ENCODE measurements at regions not wholly inside any gene's neighbourhood (a gene's known extent, or its start where the extent isn't known, plus 50 kb on each side); places are given as distances from the start of the nearest gene placed in this dataset.

DNA sequence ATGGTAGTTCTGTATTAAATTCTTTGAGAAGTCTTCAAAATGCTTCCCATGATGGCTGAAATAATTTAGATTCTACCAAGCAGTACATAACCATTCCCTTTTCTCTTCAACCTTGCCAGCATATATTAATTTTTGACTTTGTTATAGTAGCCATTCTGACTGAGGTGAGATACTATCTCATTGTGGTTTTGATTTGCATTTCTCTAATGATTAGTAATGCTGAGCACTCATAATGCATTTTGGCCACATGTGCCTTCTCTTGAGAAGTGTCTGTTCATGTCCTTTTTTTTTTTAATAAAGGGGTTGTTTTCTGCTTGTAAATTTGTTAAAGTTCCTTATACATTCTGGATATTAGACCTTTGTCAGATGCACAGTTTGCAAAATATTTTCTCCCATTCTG lies 173.9 kb downstream of the CALCRL start:
- no peak for DNase-seq (ENCODE audit: low read depth, low spot score)

DNA sequence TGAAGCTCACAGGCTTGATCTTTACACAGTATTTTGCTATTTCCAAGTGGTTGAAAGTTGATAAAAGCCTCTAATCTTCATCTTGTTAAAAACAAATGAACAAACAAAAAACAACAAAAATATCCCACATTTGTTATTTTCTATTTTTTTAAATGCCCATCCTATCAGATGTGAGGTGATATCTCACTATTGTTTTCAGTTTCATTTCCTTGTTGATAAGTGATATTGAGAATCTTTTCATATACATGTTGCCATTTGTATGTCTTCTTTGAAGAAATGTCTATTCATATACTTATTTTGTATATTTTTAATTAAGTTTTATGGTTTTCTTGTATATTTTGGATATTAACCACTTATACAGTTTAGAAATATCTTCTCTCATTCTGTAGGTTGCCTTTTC lies 175.8 kb downstream of the CALCRL start:
- no peak for DNase-seq (ENCODE audit: low read depth, low spot score)

DNA sequence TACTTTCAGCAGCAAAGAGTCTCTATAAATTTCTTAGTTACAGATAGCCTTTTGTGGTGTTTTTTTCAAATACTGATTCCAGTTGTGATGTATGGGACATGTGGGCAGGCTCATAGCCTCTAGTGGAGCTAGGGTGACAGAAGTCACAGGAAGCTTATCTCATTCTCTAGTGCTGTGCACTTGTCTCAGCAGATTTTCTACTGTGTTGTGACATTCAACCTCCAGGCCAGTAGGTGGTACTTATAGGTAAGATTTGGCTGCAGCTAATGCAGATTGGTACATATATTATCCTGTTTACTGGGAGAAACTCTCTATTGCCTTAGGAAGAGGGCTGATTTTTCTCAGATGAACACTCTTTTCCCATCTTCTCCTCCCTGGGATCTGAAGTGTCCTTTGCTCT lies 176.2 kb downstream of the CALCRL start:
- DNase-seq (ENCODE audit: low read depth, low spot score), result no peak

DNA sequence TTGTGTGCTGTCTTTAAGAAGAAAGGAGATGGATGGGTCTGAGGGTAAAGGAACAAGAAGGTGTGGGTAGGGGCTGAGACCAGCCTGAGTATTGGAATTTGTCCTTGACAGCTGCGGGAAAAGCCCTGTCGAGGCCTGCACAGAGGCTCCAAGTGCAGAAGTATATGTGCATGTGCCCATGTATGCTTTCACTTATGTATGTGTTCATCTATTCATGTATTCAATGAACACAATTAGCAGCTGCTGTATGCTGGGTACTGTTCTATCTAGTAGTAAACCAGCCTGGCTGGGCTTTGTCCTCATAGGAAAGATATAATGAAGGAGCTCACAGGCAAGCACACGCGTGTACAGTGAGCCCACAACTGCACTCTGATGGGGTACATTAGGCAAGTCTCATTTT lies 181.4 kb downstream of the CALCRL start:
- no peak for DNase-seq (ENCODE audit: low read depth, low spot score)

DNA sequence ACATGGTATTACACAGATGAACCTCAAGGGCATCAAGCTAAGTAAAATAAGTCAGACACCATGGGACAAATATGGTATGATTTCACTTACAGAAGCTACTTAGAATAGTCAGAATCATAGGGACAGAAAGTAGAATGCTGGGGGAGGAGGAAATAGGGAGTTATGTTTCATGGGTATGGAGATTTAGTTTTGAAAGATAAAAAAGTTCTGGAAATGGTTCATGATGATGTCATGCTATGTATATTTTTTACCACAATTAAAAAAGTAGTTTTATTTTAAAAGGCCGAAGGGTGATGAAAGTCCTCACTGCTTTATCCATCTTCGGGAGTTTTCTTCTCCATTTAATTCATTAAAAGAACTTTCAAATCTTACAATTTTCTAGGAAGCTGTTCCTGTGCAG lies 181.9 kb downstream of the CALCRL start:
- DNase-seq (ENCODE audit: low read depth, low spot score), result no peak

DNA sequence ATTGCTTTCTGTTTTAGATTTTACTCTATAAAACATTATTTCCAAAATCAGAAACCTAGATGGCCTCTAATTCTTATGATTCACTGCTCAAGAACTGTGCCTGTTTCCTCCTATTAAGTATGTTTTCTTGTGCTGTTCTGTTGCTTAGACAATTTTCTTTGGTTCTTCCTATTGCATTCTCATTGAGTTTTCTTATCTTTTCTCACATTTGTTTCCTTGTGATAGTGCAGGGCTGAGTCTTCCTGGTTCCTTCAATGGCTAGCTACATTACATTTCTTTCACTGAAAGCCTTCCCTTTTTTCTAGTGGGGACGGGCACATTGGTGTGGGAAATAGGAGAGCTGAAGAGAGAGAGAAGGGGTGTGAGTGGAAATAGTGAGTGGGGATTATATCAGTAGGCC lies 183.4 kb downstream of the CALCRL start:
- DNase-seq (ENCODE audit: low read depth, low spot score), result no peak

DNA sequence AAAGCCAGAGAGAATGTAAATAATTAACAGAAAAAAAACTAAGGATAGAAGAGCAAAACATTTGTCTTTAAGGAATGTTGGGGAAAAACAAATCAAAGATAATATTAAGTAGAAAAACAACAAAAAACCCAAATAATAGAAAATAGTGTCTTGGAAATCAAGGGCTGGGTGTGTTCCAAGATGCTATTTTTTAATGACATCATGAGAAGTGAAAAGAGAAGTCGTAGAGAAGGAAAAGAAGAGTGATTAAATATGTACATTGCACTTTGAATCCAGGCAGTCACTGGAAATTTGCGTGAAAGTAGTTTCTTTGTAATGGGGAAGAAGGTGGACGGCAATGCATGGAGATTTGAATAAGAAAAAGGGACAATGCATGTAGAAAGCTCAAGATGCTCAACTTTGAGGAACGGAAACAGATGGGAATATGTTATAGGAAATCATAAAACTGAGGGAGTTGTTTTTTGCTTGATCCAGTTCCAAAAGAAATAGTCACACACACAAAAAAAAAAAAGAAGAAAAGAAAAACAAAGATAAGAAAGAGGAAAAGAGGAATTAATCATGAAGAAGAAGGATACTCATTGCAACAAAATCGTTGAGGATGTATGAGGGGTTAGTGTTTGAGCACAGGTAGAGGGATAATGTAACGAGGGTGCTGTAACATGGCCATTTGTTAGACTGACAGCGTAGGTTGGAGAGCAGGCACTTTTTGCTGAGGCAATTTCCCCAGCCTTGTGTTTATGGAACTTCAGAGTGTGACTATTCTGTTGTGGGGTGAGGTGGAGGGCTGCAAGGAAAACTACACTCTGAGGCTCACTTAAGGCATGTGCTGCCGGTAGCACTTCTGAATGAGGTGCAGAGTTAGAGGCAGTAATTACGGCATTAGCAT lies 184.1 kb downstream of the CALCRL start:
- DNase-seq (ENCODE audit: low read depth, low spot score), result no peak

DNA sequence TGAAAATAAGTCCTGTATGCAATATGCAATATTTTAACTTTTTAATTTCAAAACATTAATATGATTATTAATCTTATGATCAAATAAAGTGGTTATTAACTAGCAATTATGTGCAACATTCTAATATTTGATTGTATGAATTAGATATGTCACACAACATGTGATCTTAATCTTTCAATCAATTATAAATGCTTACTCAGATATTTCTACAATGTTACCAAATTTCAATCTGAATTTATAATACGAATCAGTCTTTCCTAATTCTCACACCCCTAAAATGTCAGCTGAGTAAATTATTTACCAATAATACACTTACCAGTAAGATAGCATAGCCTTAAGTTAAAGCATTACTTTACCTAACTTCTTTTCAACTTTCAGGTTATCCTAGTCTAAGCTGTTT lies 186.3 kb downstream of the CALCRL start:
- DNase-seq (ENCODE audit: low read depth, low spot score), result no peak

DNA sequence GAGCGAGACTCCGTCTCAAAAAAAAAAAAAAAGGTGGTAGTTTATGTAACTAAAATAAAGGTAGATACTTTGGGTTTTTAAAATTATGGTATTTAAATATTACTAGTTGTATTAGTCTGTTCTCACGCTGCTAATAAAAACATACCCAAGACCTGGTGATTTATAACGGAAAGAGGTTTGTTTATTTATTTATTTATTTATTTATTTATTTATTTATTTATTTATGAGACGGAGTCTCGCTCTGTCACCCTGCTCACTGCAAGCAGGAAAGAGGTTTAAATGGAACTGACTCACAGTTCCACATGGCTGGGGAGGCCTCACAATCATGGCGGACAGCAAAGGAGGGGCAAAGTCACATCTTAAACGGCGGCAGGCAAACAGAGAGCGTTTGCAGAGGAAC lies 196.0 kb downstream of the CALCRL start:
- DNase-seq (ENCODE audit: low read depth, low spot score), result no peak

DNA sequence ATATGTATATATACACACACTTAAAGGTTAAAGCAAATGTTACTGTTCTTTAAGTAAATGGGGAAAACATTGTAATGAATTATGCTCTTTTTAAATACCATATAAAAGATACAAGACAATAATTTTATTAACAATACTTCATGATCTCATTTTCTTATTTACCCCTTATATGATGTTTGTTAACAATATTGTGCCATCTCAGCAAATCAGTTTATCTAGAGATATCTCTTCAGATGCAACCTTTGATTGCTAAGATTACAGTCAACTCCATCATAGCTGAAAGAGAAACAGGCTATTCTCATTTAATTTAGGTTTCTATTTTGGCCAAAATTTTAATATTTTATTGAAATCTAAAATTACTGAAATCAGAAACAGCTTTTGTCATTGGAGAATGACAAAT lies 197.9 kb downstream of the CALCRL start:
- DNase-seq (ENCODE audit: low read depth, low spot score), result no peak

DNA sequence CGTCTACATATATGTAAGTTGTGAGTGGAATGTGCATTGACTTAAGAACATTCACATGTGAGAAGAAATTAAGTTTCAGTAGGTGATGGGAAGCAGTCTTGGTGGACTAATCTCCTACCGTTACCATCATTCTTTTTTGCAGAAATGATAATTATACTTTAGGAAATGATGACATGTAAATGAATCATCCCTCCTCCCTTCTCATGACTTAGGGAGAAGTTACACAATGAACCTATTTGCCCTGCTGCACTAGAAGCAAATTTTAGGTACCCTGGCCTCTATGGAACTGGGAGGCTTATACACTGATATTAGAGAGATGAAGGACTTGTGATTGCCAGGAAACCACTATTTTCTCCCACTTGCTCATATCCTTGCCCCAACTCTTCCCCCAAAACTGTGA lies 214.2 kb downstream of the CALCRL start:
- no peak for DNase-seq (ENCODE audit: low read depth, low spot score)

DNA sequence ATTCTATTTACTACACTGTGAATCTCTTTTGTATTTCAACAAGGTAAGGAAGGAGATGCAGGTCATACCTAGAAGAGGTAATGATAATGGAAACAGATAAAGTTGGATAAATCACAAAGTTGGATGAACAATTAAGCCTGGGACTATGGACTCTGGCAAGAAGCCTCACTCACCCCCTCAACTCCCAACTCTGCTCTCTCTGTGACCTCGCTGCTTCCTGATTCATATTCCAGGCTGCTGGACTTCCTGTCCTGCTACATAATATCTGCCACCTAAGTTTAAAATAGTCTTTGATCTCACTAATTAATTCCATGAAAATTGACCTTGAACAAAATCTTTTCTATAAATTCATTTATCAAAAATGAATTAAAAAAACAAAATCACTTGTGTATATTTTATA lies 215.3 kb downstream of the CALCRL start:
- no peak for DNase-seq (ENCODE audit: low read depth, low spot score)

DNA sequence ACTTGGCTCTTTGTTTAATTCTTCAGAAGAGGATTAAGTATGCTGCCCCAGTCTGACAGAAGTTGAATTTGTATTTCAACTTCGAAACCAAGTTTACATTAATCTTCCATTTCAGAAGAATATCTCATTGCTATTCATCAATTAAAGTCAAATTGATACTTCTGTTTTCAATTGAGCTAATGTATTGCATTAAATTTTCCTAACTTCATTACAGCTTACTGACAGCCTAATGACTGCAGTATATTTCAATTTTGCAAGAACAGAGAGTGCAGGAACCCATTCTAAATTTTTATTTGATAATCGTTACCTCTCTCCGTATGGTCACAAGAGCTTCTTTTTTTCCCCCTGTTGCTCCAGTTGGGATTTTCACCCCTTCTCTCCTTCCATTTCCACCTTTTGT lies 218.0 kb downstream of the CALCRL start:
- DNase-seq (ENCODE audit: low read depth, low spot score), result no peak

DNA sequence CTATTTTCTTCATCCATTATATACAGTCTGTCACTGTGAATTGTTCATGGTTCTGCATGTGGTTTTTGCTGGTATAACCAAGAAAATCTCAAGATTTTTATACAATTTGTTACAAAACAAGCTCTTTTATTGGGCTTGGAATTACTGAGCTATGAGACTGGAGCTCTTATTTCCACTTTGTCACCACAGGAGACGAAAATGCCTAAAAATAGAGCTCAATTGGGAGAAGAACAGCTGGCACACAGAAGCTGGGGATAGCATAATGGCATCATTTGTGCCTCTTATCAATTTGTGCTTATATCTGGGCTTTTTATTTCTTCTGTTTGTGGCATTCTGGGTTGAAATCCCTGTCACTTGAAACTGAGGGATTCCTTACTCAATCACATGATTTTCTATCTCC lies 219.1 kb downstream of the CALCRL start:
- no peak for DNase-seq (ENCODE audit: low read depth, low spot score)

DNA sequence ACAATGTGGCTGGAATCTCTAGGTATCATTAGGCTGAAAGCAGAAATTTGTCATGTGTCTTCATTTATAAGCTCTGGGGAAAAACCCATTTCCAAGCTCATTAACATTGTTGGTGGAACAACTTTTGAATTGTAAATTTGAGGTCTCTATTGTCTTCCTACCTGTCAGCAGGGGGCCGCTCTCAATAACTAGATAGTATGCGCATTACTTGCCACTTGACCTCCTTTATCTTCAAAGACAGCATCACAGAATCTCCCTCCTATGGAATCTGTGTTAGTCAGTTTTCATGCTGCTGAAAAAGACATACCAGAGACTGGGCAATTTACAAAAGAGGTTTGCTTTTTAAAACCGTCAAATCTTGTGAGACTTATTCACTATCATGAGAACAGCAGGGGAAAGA lies 223.1 kb downstream of the CALCRL start:
- DNase-seq (ENCODE audit: low read depth, low spot score), result no peak

DNA sequence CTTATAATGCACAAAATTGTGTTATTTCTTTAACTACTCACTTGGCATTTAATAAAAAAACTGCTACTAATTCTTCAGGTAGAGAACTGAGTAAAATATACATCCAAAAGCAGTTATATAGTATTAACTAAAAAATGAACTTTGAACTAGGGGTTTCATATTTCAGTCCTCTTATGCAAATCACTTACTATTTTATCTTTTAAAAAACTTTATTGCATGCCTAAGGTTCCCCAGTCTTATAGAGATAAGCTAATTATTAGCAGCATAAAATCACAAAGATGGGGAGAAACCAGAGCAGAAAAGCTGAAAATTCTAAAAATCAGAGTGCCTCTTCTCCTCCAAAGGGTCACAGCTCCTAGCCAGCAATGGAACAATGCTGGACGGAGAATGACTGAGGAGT lies 228.0 kb downstream of the CALCRL start:
- DNase-seq (ENCODE audit: low read depth, low spot score), result no peak

DNA sequence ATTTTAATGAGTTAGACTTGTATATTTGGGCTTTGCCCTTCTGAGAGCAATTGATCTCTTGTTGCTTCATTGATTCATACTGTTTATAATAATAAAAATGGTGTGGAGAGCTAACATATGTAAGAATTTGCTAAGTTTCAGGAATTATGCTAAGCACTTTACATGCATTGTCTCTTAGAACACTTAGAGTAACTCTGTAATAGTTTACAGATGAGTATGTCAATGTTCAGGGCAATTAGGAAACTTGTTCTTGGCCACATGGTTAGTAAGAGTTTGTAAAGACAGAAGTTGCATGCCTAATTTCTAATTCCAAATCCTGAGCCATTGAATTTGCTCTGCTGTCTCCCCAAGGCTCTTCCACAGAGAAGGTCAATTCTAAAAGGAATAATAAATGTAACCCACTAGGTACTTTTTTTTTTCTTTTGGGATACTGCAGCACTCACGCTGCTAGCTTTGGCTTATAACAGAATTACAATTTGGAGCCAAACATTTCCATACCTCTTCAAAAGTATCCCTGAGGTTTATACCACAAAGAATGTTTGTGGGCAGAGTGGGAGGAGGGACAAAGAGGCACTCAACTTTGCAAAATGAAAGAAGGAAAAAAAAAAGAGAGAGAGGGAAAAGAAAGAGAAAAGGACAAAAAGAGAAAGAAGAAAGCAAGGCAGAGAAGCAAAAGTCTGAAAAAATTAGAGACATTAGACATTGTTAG lies 232.4 kb downstream of the CALCRL start:
- no peak for DNase-seq (ENCODE audit: low read depth, low spot score)

DNA sequence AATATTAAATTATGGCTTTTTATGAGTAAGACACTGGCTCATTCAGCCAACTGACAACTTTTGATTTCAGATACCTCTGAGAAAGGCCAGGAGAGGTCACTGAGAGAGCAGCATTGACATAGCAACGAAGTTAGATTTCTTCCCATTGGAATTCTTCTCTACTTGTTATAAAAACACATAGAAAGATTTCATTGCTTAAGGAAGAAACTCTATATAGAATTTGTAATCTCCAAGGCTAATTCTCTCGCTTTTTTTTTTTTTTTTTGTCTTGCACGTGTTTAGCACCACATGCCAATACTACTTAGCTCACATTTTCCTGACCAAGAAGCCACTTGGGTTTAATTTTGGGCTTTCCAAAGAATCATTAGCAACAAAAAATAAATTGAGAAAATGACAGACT lies 233.7 kb downstream of the CALCRL start:
- DNase-seq (ENCODE audit: low read depth, low spot score), result no peak

DNA sequence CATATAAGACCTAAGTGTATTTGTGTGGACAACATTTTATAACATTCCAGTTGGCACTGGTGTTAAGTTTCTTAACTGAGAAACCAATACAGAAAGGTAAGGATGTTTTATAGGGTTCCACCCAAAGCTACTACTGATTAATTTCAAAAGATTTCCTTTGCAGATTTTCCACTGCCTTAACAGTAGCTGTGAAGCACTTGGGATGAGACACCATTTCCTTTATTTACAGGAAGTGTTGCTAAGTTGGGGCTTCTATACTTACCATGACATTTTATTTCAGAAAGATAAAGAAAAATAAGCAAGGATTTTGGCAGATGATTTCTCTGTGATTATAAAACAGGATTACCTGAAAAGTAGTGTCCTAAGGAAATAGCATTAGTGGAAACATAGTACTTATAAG lies 234.3 kb downstream of the CALCRL start:
- DNase-seq (ENCODE audit: low read depth, low spot score), result no peak

DNA sequence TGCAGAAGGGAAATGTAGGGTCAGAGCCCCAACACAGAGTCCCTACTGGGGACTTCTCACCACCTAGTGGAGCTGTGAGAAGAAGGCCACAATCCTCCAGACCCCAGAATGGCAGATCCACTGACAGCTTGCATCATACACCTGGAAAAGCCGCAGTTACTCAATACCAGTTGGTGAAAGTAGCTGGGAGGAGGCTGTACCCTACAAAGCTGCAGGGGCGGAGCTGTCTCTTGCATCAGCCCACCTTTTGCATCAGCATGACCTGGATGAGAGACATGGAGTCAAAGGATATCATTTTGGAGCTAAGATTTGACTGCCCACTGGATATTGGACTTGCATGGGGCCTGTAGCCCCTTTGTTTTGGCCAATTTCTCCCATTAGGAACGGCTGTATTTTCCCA lies 237.3 kb downstream of the CALCRL start:
- no peak for DNase-seq (ENCODE audit: low read depth, low spot score)

DNA sequence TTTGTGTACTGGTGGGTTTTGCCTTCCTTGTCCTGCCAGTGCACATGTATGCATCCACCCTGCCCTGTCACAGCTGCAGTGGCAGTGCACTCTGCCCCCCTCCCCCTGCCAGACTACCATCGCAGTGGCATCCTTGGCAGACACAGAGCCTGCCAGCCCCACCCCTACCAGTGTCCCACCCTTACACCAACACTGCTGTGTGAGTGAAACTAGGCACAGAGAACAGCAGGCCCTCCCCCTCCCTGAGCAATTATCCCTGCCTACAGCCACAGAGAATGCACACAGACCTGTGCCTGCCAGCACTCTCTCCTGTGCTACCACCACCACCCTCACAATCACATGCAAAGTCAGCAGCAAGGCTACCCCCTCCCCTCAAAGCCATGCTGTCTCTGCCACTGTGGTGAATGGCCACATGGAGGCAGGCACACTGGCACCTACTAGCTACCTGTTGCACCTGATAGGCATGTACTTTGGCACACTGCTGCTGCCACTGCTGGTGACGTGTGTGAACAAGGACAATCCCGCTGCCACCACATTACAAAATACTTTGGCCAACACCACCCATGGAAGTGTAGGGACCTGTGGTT lies 239.8 kb downstream of the CALCRL start:
- no peak for DNase-seq (ENCODE audit: low read depth, low spot score)

DNA sequence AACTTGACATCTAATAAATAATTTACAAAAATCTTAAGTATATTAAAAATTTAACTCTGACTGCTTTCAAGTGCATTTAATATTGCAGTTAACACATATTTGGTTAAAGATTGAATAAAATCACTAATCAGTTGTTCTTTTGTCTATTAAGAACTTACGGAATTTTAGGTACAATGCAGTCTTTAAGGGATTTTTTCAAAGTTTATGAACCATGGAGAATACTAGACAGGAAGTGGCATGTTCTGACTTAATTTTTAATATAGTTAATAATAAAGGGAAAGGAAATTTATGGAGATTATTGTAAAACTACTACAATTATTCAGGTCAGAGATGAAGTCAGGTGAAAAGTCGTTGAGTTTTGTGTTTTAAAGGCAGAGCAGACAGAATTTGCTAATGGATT lies 240.9 kb downstream of the CALCRL start:
- no peak for DNase-seq (ENCODE audit: low read depth, low spot score)

DNA sequence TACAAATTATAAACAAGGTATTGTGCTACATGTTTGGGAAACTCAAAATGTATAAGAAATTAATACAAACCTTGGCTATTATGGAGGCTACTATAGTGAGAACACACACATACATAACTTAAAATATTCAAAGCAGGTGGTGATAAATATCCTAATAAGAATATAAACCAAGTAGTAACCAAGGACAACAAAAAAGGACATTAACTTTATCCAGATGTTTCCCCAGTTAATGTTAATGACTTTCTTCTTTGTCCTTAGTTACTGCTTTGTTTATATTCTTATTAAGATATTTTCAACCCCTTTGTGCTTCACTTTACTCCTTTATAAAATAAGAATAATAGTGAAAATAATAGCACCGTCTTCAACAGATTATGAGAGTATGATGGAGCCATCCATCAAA lies 241.6 kb downstream of the CALCRL start:
- no peak for DNase-seq (ENCODE audit: low read depth, low spot score)

Measured in brain pericyte (primary cell).